Heart right ventricle (tissue), 16 donors: ENCODE measurements at regions not wholly inside any gene's neighbourhood (a gene's known extent, or its start where the extent isn't known, plus 50 kb on each side); places are given as distances from the start of the nearest gene placed in this dataset.

Experiments used
- ATAC-seq, 8 donors: fragments of 200-7000 bp; cut with Tn5 transposase; one replicate each; pipeline ENCODE4 v1.9.1; 2020; ENCODE audit warnings: mild to moderate bottlenecking in 8 of 8, moderate library complexity in 8 of 8, moderate number of reproducible peaks in 1 of 8
- DNase-seq, 2 donors: peaks; one replicate each; pipeline ENCODE4 v3.0.0-alpha.2; 2020
- H3K27ac ChIP-seq, 10 donors: fragments of 200-600 bp; sonication (generic) in 2 of 10; one replicate each; pipeline versions ENCODE4 v1.5.0 to v1.8.0; 2020 to 2022; ENCODE audit warnings: mild to moderate bottlenecking in 3 of 10
- H3K27me3 ChIP-seq, 7 donors: fragments of 200-600 bp; one replicate each; pipeline ENCODE4 v1.8.0; 2021 to 2022; ENCODE audit warnings: mild to moderate bottlenecking in 2 of 7
- H3K36me3 ChIP-seq, 9 donors: fragments of 200-600 bp; sonication (generic) in 1 of 9; one replicate each; pipeline versions ENCODE4 v1.5.0 to v1.8.0; 2020 to 2022; ENCODE audit warnings: mild to moderate bottlenecking in 2 of 9
- H3K4me1 ChIP-seq, 9 donors: fragments of 200-600 bp; sonication (generic) in 1 of 9; one replicate each; pipeline versions ENCODE4 v1.5.0 to v1.8.0; 2020 to 2022; ENCODE audit warnings: mild to moderate bottlenecking in 4 of 9
- H3K4me3 ChIP-seq, 10 donors: fragments of 200-600 bp; sonication (generic) in 2 of 10; one replicate each; pipeline versions ENCODE4 v1.5.0 to v1.8.0; 2020 to 2022; ENCODE audit warnings: mild to moderate bottlenecking in 7 of 10, moderate library complexity in 2 of 10
- H3K9me3 ChIP-seq, 11 donors: fragments of 200-600 bp in 10 of 11; sonication (generic) in 2 of 11; one replicate each; pipeline versions ENCODE4 v1.5.0 to v1.8.0; 2013 to 2022; ENCODE audit warnings: mild to moderate bottlenecking in 2 of 11, control low read depth in 1 of 11, moderate library complexity in 1 of 11
- WGBS, 2 donors: extraction: QIAGEN DNeasy Blood & Tissue Kit; methylation state at CpG; one replicate each; pipeline ENCODE4 v1.1.7; 2013; ENCODE audit warnings: inconsistent platforms in 1 of 2; 5-methylcytosine and 5-hydroxymethylcytosine counted together
- intact Hi-C, 10 donors: fragments of 100-400 bp; cut with DNase I; formaldehyde crosslinking; loops; one replicate each; pipeline versions ENCODE4 v1.11.1 to v1.14.2; 2022
- TF ChIP-seq, protein P1 (sequence below), 9 donors: fragments of 200-600 bp; sonication (generic) in 2 of 9; IDR thresholded peaks; one replicate each; pipeline versions ENCODE4 v1.5.0 to v1.8.0; 2021 to 2022; ENCODE audit warnings: antibody characterized with exemption in 9 of 9, mild to moderate bottlenecking in 5 of 9, moderate library complexity in 1 of 9
- donor health status: Arrhythmogenic right ventricular cardiomyopathy.
- donor health status: ischemic (EF 13 %, LVEDD 7.1; RV severe dilation, severe dysfunction).
- donor health status: healthy with polysubstance abuse.
- donor health status: DM: no; HTN: yes; CAD: no.
- donor health status: DM: no; HTN: no; CAD: no.
- donor health status: ischemic (EF 25% LVEDD 6.9; RV normal size, moderate dysfunction).
- donor health status: ischemic (EF 25% LVEDD 5.7; RV mildly dilated, moderate dysfunction).
- donor health status: healthy.
- donor health status: DM: yes; HTN: yes; CAD: no.
- donor health status: Ischemic cardiomyopathy.
- donor health status: ischemic (EF 35%, LVEDD 5.7; RV mildly dilated, moderate dysfunction).
- donor health status: nonischemic (EF 11% LVEDD 7.7; RV severe dilation, severe dysfunction).
- donor health status: DM: yes; HTN: yes; CAD: no.
- donor health status: PGD.
- donor health status: ischemic (EF 29% LVEDD 5.4; RV normal size, mild dysfunction).
- donor health status: nonischemic (EF 23%, LVEDD 6.1; RV moderate dilation, normal function).

DNA sequence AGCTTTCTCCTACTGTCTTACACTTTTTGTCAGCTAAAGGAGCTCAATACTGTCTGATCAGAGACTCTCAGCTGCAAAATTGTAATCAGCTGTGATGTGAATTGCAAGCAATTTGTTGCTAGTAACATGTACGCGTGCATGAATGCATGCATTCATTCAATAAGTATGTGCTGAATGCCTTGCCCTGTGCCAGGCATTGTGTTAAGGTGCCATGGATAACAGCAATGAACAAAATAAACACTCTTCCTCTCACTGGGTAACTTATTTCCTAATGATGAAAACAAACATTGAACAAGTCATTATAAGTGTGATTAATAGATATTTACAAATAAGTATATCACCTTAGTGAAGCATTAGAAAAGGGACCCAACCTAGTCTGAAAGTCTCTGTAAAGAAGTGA lies 163.2 kb upstream of the ARID2 start:
- Histone ChIP-seq H3K27ac (no peak overlapping the region), H3K9me3 (peaks cover 0 to 5% (median 0%) of the 10 kb centered on the region in 11 donors), H3K4me3 (no peak overlapping the region), H3K27me3 (no peaks in the 10 kb centered on the region), H3K4me1 (no peaks in the 10 kb centered on the region), H3K36me3 (no peaks in the 10 kb centered on the region)
- no peak for ATAC-seq
- TF ChIP-seq, protein P1, sequence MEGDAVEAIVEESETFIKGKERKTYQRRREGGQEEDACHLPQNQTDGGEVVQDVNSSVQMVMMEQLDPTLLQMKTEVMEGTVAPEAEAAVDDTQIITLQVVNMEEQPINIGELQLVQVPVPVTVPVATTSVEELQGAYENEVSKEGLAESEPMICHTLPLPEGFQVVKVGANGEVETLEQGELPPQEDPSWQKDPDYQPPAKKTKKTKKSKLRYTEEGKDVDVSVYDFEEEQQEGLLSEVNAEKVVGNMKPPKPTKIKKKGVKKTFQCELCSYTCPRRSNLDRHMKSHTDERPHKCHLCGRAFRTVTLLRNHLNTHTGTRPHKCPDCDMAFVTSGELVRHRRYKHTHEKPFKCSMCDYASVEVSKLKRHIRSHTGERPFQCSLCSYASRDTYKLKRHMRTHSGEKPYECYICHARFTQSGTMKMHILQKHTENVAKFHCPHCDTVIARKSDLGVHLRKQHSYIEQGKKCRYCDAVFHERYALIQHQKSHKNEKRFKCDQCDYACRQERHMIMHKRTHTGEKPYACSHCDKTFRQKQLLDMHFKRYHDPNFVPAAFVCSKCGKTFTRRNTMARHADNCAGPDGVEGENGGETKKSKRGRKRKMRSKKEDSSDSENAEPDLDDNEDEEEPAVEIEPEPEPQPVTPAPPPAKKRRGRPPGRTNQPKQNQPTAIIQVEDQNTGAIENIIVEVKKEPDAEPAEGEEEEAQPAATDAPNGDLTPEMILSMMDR (IDR thresholded peaks at IDR 0.05), result no peak
- 93% methylated on average over 2 of the region's 2 CpGs for WGBS, 2 donors
- intact Hi-C loops, result no loop called here
- no peak for DNase-seq

DNA sequence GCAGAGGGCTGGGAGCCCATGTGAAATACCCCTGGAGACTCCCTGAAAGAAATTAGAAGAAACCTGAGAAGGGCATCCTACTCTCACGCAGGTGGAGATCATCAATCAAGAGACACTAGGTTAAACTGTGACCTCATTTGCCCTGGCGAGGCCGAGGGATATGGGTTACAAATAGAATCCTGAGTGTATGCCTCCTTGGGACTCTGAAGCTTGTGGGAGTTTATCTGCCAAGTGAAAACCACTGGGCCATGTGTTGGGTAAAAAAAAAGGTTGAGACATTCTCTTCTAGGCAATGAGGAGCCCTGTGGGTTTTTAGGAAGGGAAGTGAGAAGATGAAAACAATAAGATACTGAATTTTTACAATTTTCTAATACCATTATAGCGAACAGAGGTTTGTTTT lies 160.7 kb upstream of the ARID2 start:
- no peak for ATAC-seq
- 70 to 73% methylated on average over 4 of the region's 4 CpGs for WGBS, 2 donors
- DNase-seq, result no peak
- Histone ChIP-seq H3K4me1 (no peaks in the 10 kb centered on the region), H3K36me3 (no peaks in the 10 kb centered on the region), H3K27ac (no peak overlapping the region), H3K27me3 (no peaks in the 10 kb centered on the region), H3K9me3 (no peaks in the 10 kb centered on the region), H3K4me3 (no peak overlapping the region)
- intact Hi-C loops, result no loop called here
- TF ChIP-seq, protein P1 (IDR thresholded peaks at IDR 0.05), result no peak

- TF ChIP-seq, protein P1 (IDR thresholded peaks at IDR 0.05), result no peak
- H3K27me3 ChIP-seq, result no peaks in the 10 kb centered on the region
- H3K4me3 ChIP-seq, result no peak overlapping the region
- 95 to 100% methylated on average over 1 of the region's 1 CpG for WGBS, 2 donors
- no peaks in the 10 kb centered on the region for H3K9me3 ChIP-seq
- H3K36me3 ChIP-seq, result no peaks in the 10 kb centered on the region
- peaks cover 0 to under 1% (median 0%) of the 10 kb centered on the region in 9 donors for H3K4me1 ChIP-seq
- ATAC-seq, result no peak
- no peak for DNase-seq
- intact Hi-C loops, result no loop called here
- H3K27ac ChIP-seq, result no peak overlapping the region
These were observed 159.0 kb upstream of the ARID2 start for GRCh38 chr12:45570501-45570900.

DNA sequence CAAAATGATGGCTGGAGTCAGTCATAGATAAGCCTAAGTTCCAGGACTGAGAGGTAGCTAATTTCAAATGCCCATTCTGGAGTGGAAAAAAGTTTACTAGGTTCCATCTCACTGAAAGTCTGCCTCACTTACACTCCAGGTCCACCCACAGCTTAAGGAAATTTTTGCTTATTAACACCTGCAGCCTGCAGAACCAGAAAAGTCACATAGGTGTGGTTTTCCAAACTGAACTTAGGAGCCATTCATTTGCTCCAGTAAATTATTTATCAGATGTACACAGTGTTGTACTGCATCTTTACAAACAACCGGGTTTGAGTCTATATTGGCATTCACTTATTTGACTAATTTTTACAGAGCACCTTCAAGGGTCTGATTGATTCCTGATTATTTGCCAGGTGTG lies 157.4 kb upstream of the ARID2 start:
- intact Hi-C loops, result no loop called here
- Histone ChIP-seq H3K27me3 (no peaks in the 10 kb centered on the region), H3K36me3 (no peaks in the 10 kb centered on the region), H3K4me3 (no peak overlapping the region), H3K9me3 (no peaks in the 10 kb centered on the region), H3K4me1 (peaks cover 0 to 16% (median 0%) of the 10 kb centered on the region in 9 donors), H3K27ac (no peak overlapping the region)
- ATAC-seq, result no peak
- DNase-seq, result no peak
- WGBS, 2 donors, result 91 to 92% methylated on average over 1 of the region's 1 CpG
- TF ChIP-seq, protein P1 (IDR thresholded peaks at IDR 0.05), result no peak

- peak overlapping the region in 1 of 10 donors; percentile 37 for H3K27ac ChIP-seq
- H3K36me3 ChIP-seq, result no peaks in the 10 kb centered on the region
- no peak overlapping the region for H3K4me3 ChIP-seq
- TF ChIP-seq, protein P1 (IDR thresholded peaks at IDR 0.05), result no peak
- H3K27me3 ChIP-seq, result no peaks in the 10 kb centered on the region
- no peak for DNase-seq
- intact Hi-C loops, result no loop called here
- H3K4me1 ChIP-seq, result peaks cover 0 to 24% (median 0%) of the 10 kb centered on the region in 9 donors
- no peaks in the 10 kb centered on the region for H3K9me3 ChIP-seq
- no peak for ATAC-seq
These were observed 154.1 kb upstream of the ARID2 start for GRCh38 chr12:45575417-45575816.
